HEK293 (cell line): ENCODE measurements at regions not wholly inside any gene's neighbourhood (a gene's known extent, or its start where the extent isn't known, plus 50 kb on each side); places are given as distances from the start of the nearest gene placed in this dataset.

Experiments
- CTCF ChIA-PET: fragments of 350-600 bp; formaldehyde crosslinking; extraction: SDS; loops from one replicate; lab custom pipeline; 2021; ENCODE audit warnings: antibody characterized with exemption; lab: Yijun Ruan, JAX
- POLR2A ChIA-PET: fragments of 300-600 bp; formaldehyde crosslinking; extraction: SDS; loops from one replicate; lab custom pipeline; 2020; ENCODE audit warnings: antibody characterized with exemption, inconsistent platforms; lab: Yijun Ruan, JAX
- H3K27ac ChIP-seq: fragments of 200-500 bp; sonication (Bioruptor generic); 2 replicates; pipeline ENCODE4 v1.5.1; 2014; ENCODE audit warnings: low read depth, low read length, control low read depth, inconsistent platforms; ENCODE audit errors: extremely low read depth
- H3K36me3 ChIP-seq, 2 experiments: fragments of 200-500 bp in 1 of 2; sonication (Bioruptor generic) in 1 of 2; 1 replicate in 1 of 2; 2 replicates in 1 of 2; pipeline ENCODE4 v1.5.1; 2014 to 2017; ENCODE audit warnings: inconsistent platforms in 2 of 2, low read length in 2 of 2; ENCODE audit not compliant: control insufficient read depth in 2 of 2, insufficient read depth in 1 of 2
- H3K4me1 ChIP-seq: fragments of 200-500 bp; sonication (Bioruptor generic); 2 replicates; pipeline ENCODE4 v1.5.1; 2014; ENCODE audit warnings: mild to moderate bottlenecking, low read length, inconsistent platforms; ENCODE audit not compliant: control insufficient read depth, insufficient read depth
- H3K4me3 ChIP-seq: 2 replicates; pipeline ENCODE4 v1.5.1; 2011; ENCODE audit warnings: low read depth, mild to moderate bottlenecking, control low read depth, low read length, moderate library complexity
- H3K9me3 ChIP-seq: fragments of 200-500 bp; sonication (Bioruptor generic); 2 replicates; pipeline ENCODE4 v1.5.1; 2014; ENCODE audit warnings: low read depth, low read length, inconsistent platforms; ENCODE audit not compliant: control insufficient read depth, insufficient read depth
- BCL11B ChIP-seq: fragments of 450-650 bp; formaldehyde crosslinking; IDR thresholded peaks from 2 replicates; pipeline ENCODE4 v1.5.1; 2016; ENCODE audit warnings: low read depth, missing biosample characterization, missing genetic modification characterization
- GFI1B ChIP-seq: fragments of 450-650 bp; formaldehyde crosslinking; IDR thresholded peaks from 2 replicates; pipeline ENCODE4 v1.5.1; 2016; ENCODE audit warnings: missing biosample characterization, missing genetic modification characterization
- SETDB1 ChIP-seq: IDR thresholded peaks from one replicate; pipeline ENCODE4 v1.6.1; 2017; ENCODE audit warnings: mild to moderate bottlenecking, low read length, moderate library complexity, mixed read lengths; ENCODE audit not compliant: insufficient read length
- ZFHX2 ChIP-seq: fragments of 450-650 bp; formaldehyde crosslinking; conservative IDR thresholded peaks from 2 replicates; pipeline ENCODE4 v1.5.1; 2016; ENCODE audit warnings: missing biosample characterization, missing genetic modification characterization
- ZFP41 ChIP-seq: fragments of 450-650 bp; formaldehyde crosslinking; IDR thresholded peaks from 2 replicates; pipeline ENCODE4 v1.5.1; 2016; ENCODE audit warnings: missing biosample characterization, missing genetic modification characterization, borderline replicate concordance
- ZNF132 ChIP-seq: fragments of 450-650 bp; formaldehyde crosslinking; IDR thresholded peaks from 2 replicates; pipeline ENCODE4 v1.5.1; 2017; ENCODE audit warnings: missing biosample characterization, missing genetic modification characterization, borderline replicate concordance
- ZNF146 ChIP-seq: fragments of 450-650 bp; formaldehyde crosslinking; IDR thresholded peaks from 2 replicates; pipeline ENCODE4 v1.5.1; 2016; ENCODE audit warnings: missing biosample characterization, missing genetic modification characterization
- ZNF19 ChIP-seq: fragments of 450-650 bp; formaldehyde crosslinking; IDR thresholded peaks from 2 replicates; pipeline ENCODE4; 2016; ENCODE audit warnings: missing biosample characterization, missing genetic modification characterization, low read depth
- ZNF211 ChIP-seq: fragments of 450-650 bp; formaldehyde crosslinking; IDR thresholded peaks from 2 replicates; pipeline ENCODE4 v1.5.1; 2016; ENCODE audit warnings: low read depth, missing biosample characterization, missing genetic modification characterization
- ZNF311 ChIP-seq: fragments of 450-650 bp; formaldehyde crosslinking; IDR thresholded peaks from 2 replicates; pipeline ENCODE4 v1.5.1; 2017; ENCODE audit warnings: missing biosample characterization, missing genetic modification characterization, borderline replicate concordance
- ZNF324 ChIP-seq: fragments of 450-650 bp; formaldehyde crosslinking; IDR thresholded peaks from 2 replicates; pipeline ENCODE4 v1.5.1; 2016; ENCODE audit warnings: missing biosample characterization, missing genetic modification characterization
- ZNF394 ChIP-seq: fragments of 450-650 bp; formaldehyde crosslinking; IDR thresholded peaks from 2 replicates; pipeline ENCODE4 v1.5.1; 2016; ENCODE audit warnings: missing biosample characterization, missing genetic modification characterization, mild to moderate bottlenecking, moderate library complexity, borderline replicate concordance
- ZNF530 ChIP-seq: fragments of 450-650 bp; formaldehyde crosslinking; IDR thresholded peaks from 2 replicates; pipeline ENCODE4 v1.5.1; 2016; ENCODE audit warnings: low read depth, missing biosample characterization, missing genetic modification characterization
- ZNF548 ChIP-seq: fragments of 450-650 bp; formaldehyde crosslinking; IDR thresholded peaks from 2 replicates; pipeline ENCODE4 v1.5.1; 2016; ENCODE audit warnings: missing biosample characterization, missing genetic modification characterization
- ZNF549 ChIP-seq: fragments of 450-650 bp; IDR thresholded peaks from 2 replicates; pipeline ENCODE4 v1.5.1; 2018; ENCODE audit warnings: missing biosample characterization, missing genetic modification characterization, mild to moderate bottlenecking, inconsistent platforms, moderate library complexity
- ZNF560 ChIP-seq: fragments of 450-650 bp; formaldehyde crosslinking; IDR thresholded peaks from 2 replicates; pipeline ENCODE4 v1.5.1; 2017; ENCODE audit warnings: missing biosample characterization, missing genetic modification characterization, borderline replicate concordance
- ZNF623 ChIP-seq: fragments of 450-650 bp; formaldehyde crosslinking; IDR thresholded peaks from 2 replicates; pipeline ENCODE4 v1.5.1; 2016; ENCODE audit warnings: missing biosample characterization, missing genetic modification characterization
- ZNF624 ChIP-seq: fragments of 450-650 bp; formaldehyde crosslinking; IDR thresholded peaks from 2 replicates; pipeline ENCODE4 v1.5.1; 2017; ENCODE audit warnings: missing biosample characterization, missing genetic modification characterization
- ZNF645 ChIP-seq: fragments of 450-650 bp; formaldehyde crosslinking; IDR thresholded peaks from 2 replicates; pipeline ENCODE4; 2016; ENCODE audit warnings: missing biosample characterization, missing genetic modification characterization
- ZNF670 ChIP-seq: fragments of 450-650 bp; formaldehyde crosslinking; IDR thresholded peaks from 2 replicates; pipeline ENCODE4 v1.5.1; 2016; ENCODE audit warnings: missing biosample characterization, missing genetic modification characterization, low read depth
- ZSCAN30 ChIP-seq: fragments of 450-650 bp; IDR thresholded peaks from 2 replicates; pipeline ENCODE4 v1.5.1; 2018; ENCODE audit warnings: missing biosample characterization, mild to moderate bottlenecking, missing genetic modification characterization, moderate library complexity
- TF ChIP-seq, protein P1 (sequence below): fragments of 450-650 bp; formaldehyde crosslinking; IDR thresholded peaks from 2 replicates; pipeline ENCODE4 v1.5.1; 2016; ENCODE audit warnings: missing biosample characterization, missing genetic modification characterization
- TF ChIP-seq, protein P2 (sequence below): fragments of 450-650 bp; formaldehyde crosslinking; IDR thresholded peaks from 2 replicates; pipeline ENCODE4 v1.5.1; 2016; ENCODE audit warnings: missing biosample characterization, missing genetic modification characterization, borderline replicate concordance
- TF ChIP-seq, protein P3 (sequence below): sonication (generic); formaldehyde crosslinking; IDR thresholded peaks from 2 replicates; pipeline ENCODE4 v1.8.1; 2022; ENCODE audit warnings: mild to moderate bottlenecking, moderate library complexity, missing genetic modification reagents

DNA sequence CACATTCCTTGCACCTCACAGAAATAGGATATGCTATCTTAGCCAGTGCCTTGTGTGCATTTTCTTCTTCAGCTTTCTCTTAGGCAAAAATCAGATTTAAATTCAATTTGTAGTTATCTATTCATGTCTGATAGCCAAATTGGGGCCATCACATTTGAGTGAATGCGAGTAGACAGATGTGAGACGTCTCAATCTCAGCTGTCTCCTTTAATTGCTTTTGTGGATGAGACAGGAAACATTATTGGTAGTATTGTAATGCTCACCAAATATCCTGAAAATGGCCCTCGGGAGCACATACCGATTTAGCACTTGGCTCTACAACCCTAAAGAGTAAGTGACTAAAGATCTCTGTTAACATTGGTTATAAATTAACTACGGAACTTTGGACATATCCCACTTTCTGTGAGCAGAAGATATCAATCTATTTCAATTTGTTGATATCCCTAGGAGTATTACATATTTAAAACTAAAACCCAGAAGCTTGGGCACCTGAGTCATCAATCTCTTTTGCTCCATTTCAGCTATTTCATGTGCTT lies 1012.5 kb upstream of the TMEM132C start:
- H3K36me3 ChIP-seq: no peaks in the 10 kb centered on the region
- no peaks in the 10 kb centered on the region for H3K9me3 ChIP-seq
- CTCF ChIA-PET: interaction anchor here (0.6 kb wide), 1 partner anchor 27 kb away, joined by 3 read pairs; no protein-coding TSS in a partner anchor
- no peak overlapping the region for H3K4me3 ChIP-seq
- H3K4me1 ChIP-seq: no peaks in the 10 kb centered on the region
- TF ChIP-seq ZNF623 (tag by site-specific recombination) (no peak), ZNF548 (tag by site-specific recombination) (no peak), ZNF394 (no peak), ZFP41 (tag by site-specific recombination) (no peak), ZNF132 (tag by site-specific recombination) (no peak), ZNF211 (tag by site-specific recombination) (no peak), ZNF311 (tag by site-specific recombination) (no peak), ZSCAN30 (tag by site-specific recombination) (no peak), ZNF324 (no peak), ZNF146 (no peak), ZNF624 (tag by site-specific recombination) (no peak)
- TF ChIP-seq, protein P1, sequence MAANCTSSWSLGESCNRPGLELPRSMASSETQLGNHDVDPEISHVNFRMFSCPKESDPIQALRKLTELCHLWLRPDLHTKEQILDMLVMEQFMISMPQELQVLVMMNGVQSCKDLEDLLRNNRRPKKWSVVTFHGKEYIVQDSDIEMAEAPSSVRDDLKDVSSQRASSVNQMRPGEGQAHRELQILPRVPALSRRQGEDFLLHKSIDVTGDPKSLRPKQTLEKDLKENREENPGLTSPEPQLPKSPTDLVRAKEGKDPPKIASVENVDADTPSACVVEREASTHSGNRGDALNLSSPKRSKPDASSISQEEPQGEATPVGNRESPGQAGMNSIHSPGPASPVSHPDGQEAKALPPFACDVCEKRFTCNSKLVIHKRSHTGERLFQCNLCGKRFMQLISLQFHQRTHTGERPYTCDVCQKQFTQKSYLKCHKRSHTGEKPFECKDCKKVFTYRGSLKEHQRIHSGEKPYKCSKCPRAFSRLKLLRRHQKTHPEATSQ: no peak
- TF ChIP-seq, protein P2, sequence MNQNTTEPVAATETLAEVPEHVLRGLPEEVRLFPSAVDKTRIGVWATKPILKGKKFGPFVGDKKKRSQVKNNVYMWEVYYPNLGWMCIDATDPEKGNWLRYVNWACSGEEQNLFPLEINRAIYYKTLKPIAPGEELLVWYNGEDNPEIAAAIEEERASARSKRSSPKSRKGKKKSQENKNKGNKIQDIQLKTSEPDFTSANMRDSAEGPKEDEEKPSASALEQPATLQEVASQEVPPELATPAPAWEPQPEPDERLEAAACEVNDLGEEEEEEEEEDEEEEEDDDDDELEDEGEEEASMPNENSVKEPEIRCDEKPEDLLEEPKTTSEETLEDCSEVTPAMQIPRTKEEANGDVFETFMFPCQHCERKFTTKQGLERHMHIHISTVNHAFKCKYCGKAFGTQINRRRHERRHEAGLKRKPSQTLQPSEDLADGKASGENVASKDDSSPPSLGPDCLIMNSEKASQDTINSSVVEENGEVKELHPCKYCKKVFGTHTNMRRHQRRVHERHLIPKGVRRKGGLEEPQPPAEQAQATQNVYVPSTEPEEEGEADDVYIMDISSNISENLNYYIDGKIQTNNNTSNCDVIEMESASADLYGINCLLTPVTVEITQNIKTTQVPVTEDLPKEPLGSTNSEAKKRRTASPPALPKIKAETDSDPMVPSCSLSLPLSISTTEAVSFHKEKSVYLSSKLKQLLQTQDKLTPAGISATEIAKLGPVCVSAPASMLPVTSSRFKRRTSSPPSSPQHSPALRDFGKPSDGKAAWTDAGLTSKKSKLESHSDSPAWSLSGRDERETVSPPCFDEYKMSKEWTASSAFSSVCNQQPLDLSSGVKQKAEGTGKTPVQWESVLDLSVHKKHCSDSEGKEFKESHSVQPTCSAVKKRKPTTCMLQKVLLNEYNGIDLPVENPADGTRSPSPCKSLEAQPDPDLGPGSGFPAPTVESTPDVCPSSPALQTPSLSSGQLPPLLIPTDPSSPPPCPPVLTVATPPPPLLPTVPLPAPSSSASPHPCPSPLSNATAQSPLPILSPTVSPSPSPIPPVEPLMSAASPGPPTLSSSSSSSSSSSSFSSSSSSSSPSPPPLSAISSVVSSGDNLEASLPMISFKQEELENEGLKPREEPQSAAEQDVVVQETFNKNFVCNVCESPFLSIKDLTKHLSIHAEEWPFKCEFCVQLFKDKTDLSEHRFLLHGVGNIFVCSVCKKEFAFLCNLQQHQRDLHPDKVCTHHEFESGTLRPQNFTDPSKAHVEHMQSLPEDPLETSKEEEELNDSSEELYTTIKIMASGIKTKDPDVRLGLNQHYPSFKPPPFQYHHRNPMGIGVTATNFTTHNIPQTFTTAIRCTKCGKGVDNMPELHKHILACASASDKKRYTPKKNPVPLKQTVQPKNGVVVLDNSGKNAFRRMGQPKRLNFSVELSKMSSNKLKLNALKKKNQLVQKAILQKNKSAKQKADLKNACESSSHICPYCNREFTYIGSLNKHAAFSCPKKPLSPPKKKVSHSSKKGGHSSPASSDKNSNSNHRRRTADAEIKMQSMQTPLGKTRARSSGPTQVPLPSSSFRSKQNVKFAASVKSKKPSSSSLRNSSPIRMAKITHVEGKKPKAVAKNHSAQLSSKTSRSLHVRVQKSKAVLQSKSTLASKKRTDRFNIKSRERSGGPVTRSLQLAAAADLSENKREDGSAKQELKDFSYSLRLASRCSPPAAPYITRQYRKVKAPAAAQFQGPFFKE: no peak
- no peak overlapping the region for H3K27ac ChIP-seq
- POLR2A ChIA-PET: no interaction called here

DNA sequence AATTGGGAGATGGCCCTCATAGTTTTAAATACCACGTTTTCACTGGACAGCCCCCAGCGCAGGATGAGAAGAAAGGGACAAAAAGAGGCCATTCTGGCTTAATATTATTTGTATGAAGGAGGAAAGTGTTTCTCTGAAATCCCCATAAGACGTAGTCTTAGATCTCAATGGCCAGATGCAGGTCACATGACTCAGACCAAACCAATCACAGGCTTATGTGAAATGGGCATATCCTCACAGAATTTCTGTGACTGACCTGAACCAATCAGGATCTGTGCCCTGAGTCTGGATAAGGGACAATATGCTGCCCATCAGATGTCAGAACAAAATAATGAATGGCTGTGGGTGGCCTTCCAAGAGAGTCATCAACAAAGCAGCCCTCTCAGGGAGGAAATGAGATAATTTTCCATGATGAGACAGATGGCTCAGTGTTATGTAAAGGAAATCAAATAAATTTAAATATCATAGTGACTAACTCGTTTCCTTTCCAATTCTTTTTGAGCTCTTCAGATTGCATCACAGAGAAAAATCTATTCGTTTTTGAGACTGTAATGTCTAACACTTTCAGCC lies 1009.5 kb upstream of the TMEM132C start:
- ChIA-PET CTCF (interaction anchor here (0.6 kb wide), 1 partner anchor 105 kb away, joined by 3 read pairs; no protein-coding TSS in a partner anchor), POLR2A (no interaction called here)
- no peak overlapping the region for H3K27ac ChIP-seq
- no peaks in the 10 kb centered on the region for H3K9me3 ChIP-seq
- H3K4me3 ChIP-seq: no peak overlapping the region
- H3K4me1 ChIP-seq: no peaks in the 10 kb centered on the region
- H3K36me3 ChIP-seq: no peaks in the 10 kb centered on the region
- TF ChIP-seq ZNF670 (tag by site-specific recombination) (no peak), ZFHX2 (tag by site-specific recombination) (no peak), ZNF560 (tag by site-specific recombination) (no peak), ZNF394 (no peak), ZNF645 (tag by site-specific recombination) (no peak), BCL11B (tag by site-specific recombination) (no peak), ZNF549 (no peak), ZNF530 (no peak), GFI1B (tag by site-specific recombination) (no peak), ZNF19 (tag by site-specific recombination) (no peak), SETDB1 (no peak)
- TF ChIP-seq, protein P3, sequence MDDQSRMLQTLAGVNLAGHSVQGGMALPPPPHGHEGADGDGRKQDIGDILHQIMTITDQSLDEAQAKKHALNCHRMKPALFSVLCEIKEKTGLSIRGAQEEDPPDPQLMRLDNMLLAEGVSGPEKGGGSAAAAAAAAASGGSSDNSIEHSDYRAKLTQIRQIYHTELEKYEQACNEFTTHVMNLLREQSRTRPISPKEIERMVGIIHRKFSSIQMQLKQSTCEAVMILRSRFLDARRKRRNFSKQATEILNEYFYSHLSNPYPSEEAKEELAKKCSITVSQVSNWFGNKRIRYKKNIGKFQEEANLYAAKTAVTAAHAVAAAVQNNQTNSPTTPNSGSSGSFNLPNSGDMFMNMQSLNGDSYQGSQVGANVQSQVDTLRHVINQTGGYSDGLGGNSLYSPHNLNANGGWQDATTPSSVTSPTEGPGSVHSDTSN (CRISPR knock-in tag): no peak
